Right atrium auricular region (tissue), 2 donors: ENCODE measurements at regions not wholly inside any gene's neighbourhood (a gene's known extent, or its start where the extent isn't known, plus 50 kb on each side); places are given as distances from the start of the nearest gene placed in this dataset.

ENCODE experiments used
- DNase-seq: peaks from one replicate; pipeline ENCODE4 v3.0.0-alpha.2; 2019; ENCODE audit warnings: low spot score
- H3K27ac ChIP-seq, 2 donors: fragments of 200-600 bp; sonication (generic); 1 replicate in 1 of 2; 2 replicates in 1 of 2; pipeline ENCODE4 v1.5.1; 2016 to 2019
- H3K27me3 ChIP-seq, 2 donors: fragments of 200-600 bp; sonication (generic); one replicate each; pipeline versions ENCODE4 v1.5.1 to v1.6.0; 2017 to 2019
- H3K36me3 ChIP-seq: fragments of 200-600 bp; sonication (generic); one replicate; pipeline ENCODE4 v1.5.1; 2016
- H3K4me1 ChIP-seq, 2 donors: fragments of 200-600 bp; sonication (generic); one replicate each; pipeline versions ENCODE4 v1.5.1 to v1.6.0; 2017 to 2019
- H3K4me3 ChIP-seq, 2 donors: fragments of 200-600 bp; sonication (generic); 1 replicate in 1 of 2; 2 replicates in 1 of 2; pipeline ENCODE4 v1.5.1; 2017 to 2019; ENCODE audit warnings: mild to moderate bottlenecking in 1 of 2, moderate library complexity in 1 of 2
- H3K9me3 ChIP-seq, 2 donors: fragments of 200-600 bp; sonication (generic); one replicate each; pipeline ENCODE4 v1.5.1; 2019
- TF ChIP-seq, protein P1 (sequence below), 2 donors: fragments of 200-600 bp; sonication (generic); IDR thresholded peaks; one replicate each; pipeline ENCODE4 v1.5.1; 2019; ENCODE audit warnings: antibody characterized with exemption in 2 of 2

DNA sequence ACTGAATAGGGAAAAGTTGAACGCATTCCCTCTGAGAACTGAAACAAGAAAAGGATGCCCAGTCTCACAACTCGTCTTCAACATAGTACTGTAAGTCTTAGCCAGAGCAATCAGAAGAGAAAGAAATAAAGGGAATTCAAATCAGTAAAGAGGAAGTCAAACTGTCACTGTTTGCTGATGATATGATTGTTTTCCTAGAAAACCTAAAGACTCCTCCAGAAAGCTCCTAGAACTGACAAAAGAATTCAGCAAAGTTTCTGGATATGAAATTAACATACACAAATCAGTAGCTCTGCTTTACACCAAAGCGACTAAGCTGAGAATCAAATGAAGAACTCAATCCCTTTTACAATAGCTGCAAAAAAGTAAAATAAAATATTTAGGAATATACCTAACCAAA, 471.2 kb upstream of the CNTN5 start:
- TF ChIP-seq, protein P1, sequence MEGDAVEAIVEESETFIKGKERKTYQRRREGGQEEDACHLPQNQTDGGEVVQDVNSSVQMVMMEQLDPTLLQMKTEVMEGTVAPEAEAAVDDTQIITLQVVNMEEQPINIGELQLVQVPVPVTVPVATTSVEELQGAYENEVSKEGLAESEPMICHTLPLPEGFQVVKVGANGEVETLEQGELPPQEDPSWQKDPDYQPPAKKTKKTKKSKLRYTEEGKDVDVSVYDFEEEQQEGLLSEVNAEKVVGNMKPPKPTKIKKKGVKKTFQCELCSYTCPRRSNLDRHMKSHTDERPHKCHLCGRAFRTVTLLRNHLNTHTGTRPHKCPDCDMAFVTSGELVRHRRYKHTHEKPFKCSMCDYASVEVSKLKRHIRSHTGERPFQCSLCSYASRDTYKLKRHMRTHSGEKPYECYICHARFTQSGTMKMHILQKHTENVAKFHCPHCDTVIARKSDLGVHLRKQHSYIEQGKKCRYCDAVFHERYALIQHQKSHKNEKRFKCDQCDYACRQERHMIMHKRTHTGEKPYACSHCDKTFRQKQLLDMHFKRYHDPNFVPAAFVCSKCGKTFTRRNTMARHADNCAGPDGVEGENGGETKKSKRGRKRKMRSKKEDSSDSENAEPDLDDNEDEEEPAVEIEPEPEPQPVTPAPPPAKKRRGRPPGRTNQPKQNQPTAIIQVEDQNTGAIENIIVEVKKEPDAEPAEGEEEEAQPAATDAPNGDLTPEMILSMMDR (IDR thresholded peaks at IDR 0.05): no peak
- H3K4me1 ChIP-seq: no peaks in the 10 kb centered on the region
- H3K4me3 ChIP-seq: no peak overlapping the region
- H3K27me3 ChIP-seq: no peaks in the 10 kb centered on the region
- H3K9me3 ChIP-seq: no peaks in the 10 kb centered on the region
- no peak overlapping the region for H3K27ac ChIP-seq
- no peak for DNase-seq
- no peaks in the 10 kb centered on the region for H3K36me3 ChIP-seq

DNA sequence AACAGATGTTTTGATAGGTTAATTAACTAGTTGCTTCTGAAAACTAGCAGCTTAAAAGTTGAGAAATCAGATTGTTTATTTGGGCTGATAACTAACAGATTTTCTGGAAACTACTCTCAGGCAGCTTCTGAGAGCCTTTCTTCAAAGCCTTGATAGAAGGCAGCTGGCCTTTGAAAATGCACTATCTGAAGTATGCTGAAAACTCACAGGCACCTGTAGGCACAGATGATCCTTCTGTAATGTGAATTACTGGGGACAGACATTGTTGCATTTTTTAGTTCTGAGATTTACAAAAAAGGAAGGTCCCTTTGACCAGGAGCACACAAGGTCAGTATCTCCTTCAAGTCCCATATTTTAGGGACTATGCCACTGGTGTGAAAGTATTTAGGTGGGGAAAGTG, 460.8 kb upstream of the CNTN5 start:
- no peak for DNase-seq
- H3K9me3 ChIP-seq: no peaks in the 10 kb centered on the region
- no peaks in the 10 kb centered on the region for H3K36me3 ChIP-seq
- H3K4me3 ChIP-seq: no peak overlapping the region
- no peaks in the 10 kb centered on the region for H3K4me1 ChIP-seq
- H3K27ac ChIP-seq: no peak overlapping the region
- TF ChIP-seq, protein P1 (IDR thresholded peaks at IDR 0.05): no peak
- no peaks in the 10 kb centered on the region for H3K27me3 ChIP-seq

DNA sequence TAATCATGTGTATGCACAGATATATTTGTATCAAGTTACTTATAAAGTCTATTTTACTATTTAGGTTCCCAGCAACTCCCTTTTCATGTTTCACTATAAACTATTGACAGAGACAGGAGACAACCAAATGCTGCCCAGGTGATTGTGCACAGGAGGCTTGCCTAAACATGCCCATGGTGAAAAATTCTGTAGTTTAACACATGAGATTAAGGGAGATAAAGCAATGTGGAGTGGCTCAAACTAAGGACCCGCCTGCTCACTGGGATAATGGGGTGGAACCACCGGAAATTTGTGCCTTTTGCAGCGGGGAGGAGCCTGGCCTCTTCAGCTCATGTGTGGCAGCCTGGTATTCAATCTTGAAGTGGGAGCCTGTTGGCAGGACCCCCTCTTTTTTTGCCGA, 459.5 kb upstream of the CNTN5 start:
- Histone ChIP-seq H3K36me3 (no peaks in the 10 kb centered on the region), H3K27ac (no peak overlapping the region), H3K9me3 (no peaks in the 10 kb centered on the region), H3K4me3 (no peak overlapping the region), H3K4me1 (no peaks in the 10 kb centered on the region), H3K27me3 (no peaks in the 10 kb centered on the region)
- TF ChIP-seq, protein P1 (IDR thresholded peaks at IDR 0.05): no peak
- no peak for DNase-seq

DNA sequence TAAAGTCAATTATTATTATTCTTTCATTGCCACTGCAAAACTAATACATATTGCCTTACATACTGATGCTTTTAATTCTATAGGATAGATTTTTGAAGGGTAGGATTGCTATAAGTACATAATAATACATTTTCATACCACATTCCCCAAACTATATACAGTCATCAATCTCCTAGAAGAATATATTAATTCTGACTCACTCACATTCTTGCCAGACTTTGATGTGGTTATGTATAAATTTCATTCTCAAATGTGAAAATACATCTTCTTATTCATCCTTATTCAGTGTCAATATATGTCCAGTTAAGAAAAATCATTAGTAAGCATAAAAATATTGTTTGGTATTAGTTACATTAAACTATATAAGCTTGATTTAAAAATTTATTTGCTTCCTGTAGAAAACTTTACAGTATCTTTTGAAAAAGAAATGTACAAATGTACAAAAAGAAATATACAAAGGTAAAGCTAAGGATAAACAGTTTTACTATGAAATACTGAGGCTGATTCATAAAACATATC, 458.8 kb upstream of the CNTN5 start:
- no peak for DNase-seq
- TF ChIP-seq, protein P1 (IDR thresholded peaks at IDR 0.05): no peak
- no peaks in the 10 kb centered on the region for H3K36me3 ChIP-seq

DNA sequence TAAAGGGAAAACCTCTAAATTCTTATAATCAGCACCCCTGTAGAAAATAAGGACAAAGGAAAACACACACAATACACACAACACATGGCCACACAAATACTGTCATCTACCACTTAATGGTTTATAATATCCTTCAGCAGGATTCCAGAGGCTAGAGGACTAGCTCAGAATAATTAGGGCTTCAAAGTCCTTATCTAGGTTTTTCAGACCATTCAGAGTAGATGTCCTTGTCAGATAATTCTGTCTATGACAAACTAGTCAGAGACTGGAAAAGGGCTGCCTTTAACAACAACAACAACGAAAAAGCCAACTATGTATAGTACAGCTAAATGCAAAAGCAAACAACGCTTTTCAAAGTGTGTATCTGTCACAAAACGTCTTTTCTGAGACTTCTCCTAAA, 456.5 kb upstream of the CNTN5 start:
- TF ChIP-seq, protein P1 (IDR thresholded peaks at IDR 0.05): no peak
- H3K36me3 ChIP-seq: no peaks in the 10 kb centered on the region
- no peak overlapping the region for H3K4me3 ChIP-seq
- H3K27me3 ChIP-seq: no peaks in the 10 kb centered on the region
- no peak for DNase-seq
- H3K27ac ChIP-seq: no peak overlapping the region
- no peaks in the 10 kb centered on the region for H3K4me1 ChIP-seq
- no peaks in the 10 kb centered on the region for H3K9me3 ChIP-seq

More for the DNA sequence above, 458.8 kb upstream of the CNTN5 start:
- H3K4me1 ChIP-seq: no peaks in the 10 kb centered on the region
- H3K27me3 ChIP-seq: no peaks in the 10 kb centered on the region
- no peak overlapping the region for H3K4me3 ChIP-seq
- no peak overlapping the region for H3K27ac ChIP-seq
- no peaks in the 10 kb centered on the region for H3K9me3 ChIP-seq

DNA sequence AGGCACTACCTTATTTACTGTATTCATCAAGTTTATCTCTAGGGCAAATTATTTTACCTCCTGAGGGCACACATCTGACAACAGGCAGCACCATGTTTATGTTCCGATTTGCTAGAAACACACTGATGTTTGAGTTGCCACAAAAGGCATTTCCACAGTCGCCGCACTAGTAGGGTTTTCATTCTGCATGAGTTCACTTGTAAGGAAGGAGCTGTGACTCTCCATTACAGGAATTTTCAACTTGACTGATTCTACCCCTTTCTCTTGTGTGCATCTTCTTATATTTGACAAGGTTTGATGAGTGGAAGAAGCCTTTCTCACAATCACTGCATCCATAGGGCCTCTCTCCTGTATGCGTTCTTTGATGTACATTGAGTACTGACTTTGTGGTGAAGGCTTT, 455.9 kb upstream of the CNTN5 start:
- H3K27me3 ChIP-seq: no peaks in the 10 kb centered on the region
- no peaks in the 10 kb centered on the region for H3K36me3 ChIP-seq
- H3K27ac ChIP-seq: no peak overlapping the region
- no peak overlapping the region for H3K4me3 ChIP-seq
- TF ChIP-seq, protein P1 (IDR thresholded peaks at IDR 0.05): no peak
- DNase-seq: no peak
- no peaks in the 10 kb centered on the region for H3K4me1 ChIP-seq
- H3K9me3 ChIP-seq: no peaks in the 10 kb centered on the region
